GM19193 (cell line): ENCODE measurements at regions not wholly inside any gene's neighbourhood (a gene's known extent, or its start where the extent isn't known, plus 50 kb on each side); places are given as distances from the start of the nearest gene placed in this dataset.

Experiments
- POLR2A ChIP-seq: IDR thresholded peaks from 4 replicates; pipeline ENCODE4 v1.6.1; 2011; ENCODE audit not compliant: insufficient read depth, insufficient read length; ENCODE audit errors: extremely low read depth

DNA sequence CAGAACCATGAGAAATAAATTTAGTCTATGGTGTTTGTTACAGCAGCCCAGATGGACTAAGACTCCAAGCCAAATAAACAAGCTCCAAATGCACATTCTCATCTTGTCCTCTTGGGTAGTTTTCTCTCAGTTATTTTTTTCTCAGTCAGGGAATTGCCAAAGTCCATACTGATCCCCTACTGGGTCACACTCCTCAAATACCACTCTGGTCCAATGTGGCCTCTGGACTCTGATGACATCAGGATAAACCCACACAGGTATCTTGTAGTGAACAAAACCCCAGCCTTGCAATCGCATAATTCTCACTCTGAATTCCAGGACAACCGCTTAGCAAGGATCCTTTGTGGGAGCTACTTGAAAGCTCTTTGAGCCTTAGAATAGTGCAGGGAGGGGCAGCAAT, 248.4 kb upstream of the JUN start:
- TF ChIP-seq POLR2A: no peak

DNA sequence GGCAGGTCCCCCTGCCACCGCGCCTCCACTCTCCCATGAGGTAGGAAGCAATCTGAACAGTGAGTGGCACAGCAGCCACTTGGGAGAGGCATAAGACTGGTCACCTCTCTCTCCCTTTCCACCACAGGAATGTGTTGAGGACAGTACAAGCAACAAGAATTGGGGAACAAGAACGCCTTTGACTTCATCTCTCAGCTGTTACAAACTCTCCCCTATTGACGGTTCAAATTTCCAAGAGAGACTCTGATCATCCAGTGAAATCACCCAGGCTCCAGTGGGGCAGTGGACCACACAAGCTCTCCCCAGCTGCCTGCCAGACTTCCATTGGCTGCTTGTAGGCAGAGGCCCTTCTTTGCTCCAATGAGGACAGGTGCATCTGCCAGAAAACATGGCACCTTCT, 249.9 kb upstream of the JUN start:
- no peak for TF ChIP-seq POLR2A

GRCh38 chr1:59034925-59035324, 251.1 kb upstream of the JUN start:
- no peak for TF ChIP-seq POLR2A

GRCh38 chr1:59039551-59039950, 255.7 kb upstream of the JUN start:
- TF ChIP-seq POLR2A: no peak

DNA sequence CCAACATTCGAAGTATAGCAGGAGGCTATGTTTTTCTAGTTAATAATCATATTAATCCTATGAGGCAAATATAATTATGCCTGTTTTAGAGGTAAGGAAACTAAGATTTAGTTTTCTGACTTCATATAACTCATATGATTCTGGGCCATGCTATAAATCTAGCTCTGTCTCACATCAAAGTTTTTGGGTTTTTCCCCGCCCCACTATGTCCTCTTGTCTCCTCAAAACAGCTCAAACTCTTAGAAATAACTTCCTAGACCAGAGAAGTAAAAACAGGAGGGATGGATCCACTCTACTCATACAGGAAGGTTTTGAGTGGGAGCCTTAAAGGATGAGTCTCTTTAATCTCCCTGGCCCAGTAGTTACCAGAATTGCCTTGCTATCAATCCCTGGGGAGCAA, 256.4 kb upstream of the FGGY start:
- TF ChIP-seq POLR2A: no peak

DNA sequence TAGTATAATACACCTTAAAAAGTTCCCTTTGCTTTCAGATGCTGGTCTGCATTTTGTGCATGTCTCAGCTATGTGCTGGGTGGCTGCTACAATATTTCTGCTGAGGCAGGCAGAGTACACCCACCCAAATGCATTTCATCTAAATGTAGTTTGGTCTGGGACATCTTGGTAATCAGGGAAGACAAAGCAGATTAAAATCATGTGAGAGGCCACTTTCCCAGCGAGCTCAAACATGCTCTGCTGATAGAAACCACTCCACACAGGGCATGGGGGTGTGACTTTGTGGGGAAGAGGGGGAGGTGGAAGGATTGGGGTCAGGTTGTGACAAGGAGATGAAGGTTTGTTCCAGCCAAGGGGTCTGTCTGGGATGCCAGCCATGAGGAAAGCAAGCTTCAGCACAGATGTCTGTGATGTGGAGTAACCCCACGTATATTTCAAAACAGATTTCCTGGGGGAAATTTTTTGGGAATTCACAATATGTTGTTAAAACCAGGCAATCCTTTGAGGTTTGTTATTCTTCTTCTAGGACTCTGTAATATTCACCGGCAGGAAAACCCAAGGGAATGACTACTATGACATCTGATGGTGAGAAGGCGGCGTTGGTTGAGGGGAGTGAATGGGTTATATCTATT, 255.1 kb upstream of the FGGY start:
- no peak for TF ChIP-seq POLR2A

DNA sequence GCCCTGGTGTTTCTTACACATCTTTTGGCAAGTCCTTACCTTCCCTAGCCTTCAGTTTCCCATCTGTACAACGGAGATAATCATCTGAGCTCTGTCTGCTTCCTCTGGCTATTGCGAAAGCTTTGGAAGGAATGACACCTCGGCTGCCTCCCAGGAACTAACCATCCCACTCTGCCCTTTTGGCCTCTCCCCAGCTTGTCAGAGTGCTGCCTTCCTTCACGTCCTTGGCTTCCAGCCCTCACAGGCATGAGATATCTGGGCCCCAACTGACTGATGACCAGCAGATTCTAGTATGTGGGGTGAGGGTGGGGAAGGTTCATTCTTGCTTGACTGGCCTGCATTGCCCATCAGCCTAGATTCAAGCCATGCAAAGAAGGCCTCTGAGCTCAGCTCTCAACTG, 253.1 kb upstream of the FGGY start:
- TF ChIP-seq POLR2A: no peak

DNA sequence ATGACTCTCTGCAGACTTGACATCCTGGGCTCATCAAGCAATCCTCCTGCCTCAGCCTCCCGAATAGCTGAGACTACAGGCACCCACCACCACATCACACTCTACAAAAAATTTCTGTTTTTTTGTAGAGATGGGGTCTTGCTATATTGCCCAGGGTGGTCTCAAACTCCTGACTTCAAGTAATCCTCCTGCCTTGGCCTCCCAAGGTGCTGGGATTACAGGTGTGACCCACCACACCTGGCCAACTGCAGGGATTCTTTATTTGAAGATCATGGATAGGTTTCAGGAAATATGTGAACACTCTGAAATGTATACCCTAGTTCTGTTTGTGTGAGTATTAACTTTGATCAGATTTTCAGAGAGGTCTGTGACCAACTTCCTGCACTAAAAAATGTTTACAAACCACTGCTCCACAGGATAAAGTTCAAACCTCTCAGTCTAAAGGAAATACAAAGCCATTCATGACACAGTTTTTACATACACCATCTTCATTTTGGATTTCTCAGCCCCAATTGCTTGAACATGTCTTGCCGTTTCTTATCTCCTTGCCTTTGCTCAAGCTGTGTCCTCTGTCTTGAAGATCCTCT, 252.3 kb upstream of the FGGY start:
- no peak for TF ChIP-seq POLR2A

- no peak for TF ChIP-seq POLR2A
These were observed 251.8 kb upstream of the FGGY start for GRCh38 chr1:59045137-59045536.

GRCh38 chr1:59045636-59046035, 251.3 kb upstream of the FGGY start:
- no peak for TF ChIP-seq POLR2A

DNA sequence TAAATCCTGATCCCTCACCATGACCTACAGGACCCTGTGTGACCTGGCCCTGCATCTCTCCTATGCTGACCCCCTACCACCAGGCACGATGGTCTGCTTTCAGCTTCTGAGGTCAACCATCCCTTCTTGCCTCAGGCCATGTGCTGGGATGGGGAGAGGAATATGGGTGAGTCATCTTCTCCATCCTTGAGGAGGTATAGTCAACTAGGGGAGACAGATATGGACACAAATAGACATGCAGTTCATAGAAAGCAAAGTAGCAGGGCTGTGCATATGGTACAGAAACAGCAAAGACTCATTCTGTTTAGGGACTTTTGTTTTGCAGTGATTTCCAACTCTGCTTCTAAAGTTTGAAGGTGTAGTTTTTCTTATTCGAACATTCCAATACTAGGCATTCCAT, 250.8 kb upstream of the FGGY start:
- no peak for TF ChIP-seq POLR2A

- TF ChIP-seq POLR2A: peak; percentile 47
These were observed 250.2 kb upstream of the FGGY start for GRCh38 chr1:59046730-59047157.

- no peak for TF ChIP-seq POLR2A
These were observed 245.9 kb upstream of the FGGY start for GRCh38 chr1:59051007-59051406.

DNA sequence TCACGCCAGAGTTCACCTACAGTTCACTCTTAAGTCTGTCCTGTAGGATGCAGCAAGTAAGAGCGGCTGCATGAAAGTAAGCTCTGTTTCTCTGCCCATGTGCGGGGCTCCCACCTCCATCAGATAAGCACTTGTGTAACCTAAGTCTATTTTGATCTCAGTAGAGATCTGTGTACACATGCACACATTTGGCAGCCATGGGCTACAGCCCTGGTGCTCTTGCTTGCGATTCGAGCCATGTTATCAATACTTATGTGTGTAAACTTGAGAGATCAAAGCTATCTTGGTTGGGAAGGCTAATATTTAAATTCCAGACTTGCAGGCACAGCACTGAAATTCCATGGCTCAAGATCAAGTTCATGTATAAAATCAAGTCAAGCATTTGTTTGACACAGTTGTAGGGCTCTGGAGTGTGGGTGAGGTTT, 244.7 kb upstream of the FGGY start:
- no peak for TF ChIP-seq POLR2A

DNA sequence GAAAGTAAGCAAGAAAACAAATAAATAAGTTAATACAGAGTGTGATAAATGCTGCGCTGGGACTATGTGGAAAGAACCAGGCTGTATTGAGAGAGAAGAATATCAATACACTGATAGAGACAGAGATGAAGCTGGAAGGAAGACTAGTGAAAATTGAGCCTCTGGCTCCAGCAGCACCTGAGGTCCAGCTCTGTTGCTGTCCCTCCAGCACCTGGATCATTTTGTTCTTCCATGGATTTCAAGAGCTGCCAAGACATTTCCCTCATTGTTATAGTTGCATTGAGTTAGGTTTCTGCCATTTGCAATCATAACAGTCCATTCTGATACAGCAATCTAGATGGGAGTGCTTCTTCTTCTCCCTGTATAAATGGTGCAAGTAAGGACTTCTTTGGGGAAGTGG, 242.7 kb upstream of the FGGY start:
- TF ChIP-seq POLR2A: no peak

DNA sequence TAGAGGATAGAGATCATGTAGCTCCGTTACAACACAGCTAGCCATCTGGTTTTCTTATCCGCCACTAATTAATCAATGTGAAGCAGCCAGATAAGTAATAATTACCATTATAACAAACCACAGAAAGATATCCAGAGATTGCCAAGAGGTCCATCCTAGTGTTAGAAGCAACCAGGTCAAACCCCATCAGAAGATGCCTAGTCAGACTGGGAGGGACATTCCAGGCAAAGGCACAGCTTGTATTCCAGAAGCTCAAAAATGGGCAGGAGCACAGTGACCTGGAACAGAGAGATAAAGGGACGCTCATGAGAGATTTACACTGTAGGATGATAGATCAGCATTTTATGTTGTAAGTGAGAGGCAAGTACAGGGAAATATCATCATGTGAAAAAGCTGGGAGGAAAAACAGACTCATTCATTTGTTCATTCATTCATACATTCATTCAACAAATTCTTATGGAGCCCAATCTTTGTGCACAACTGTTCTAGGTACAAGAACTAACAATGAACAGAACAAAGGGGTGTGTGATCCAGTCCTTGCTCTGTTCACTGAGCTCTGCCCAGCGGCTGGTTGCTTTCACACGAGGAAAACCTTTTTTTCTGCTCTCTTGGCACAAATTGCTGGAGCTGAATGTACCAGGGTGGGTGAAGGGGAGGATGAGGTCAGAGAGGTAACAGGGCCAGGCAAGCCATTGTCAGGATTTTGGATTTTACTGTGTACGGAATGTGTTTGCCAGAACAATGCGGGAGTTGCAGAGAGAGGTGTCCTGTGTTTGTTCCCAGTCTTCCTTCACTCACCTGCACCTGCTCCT, 240.8 kb upstream of the FGGY start:
- no peak for TF ChIP-seq POLR2A
